Parathyroid adenoma (tissue), 2 donors: ENCODE measurements at regions not wholly inside any gene's neighbourhood (a gene's known extent, or its start where the extent isn't known, plus 50 kb on each side); places are given as distances from the start of the nearest gene placed in this dataset.

Source experiments
- H2AFZ ChIP-seq: fragments of 300-600 bp; sonication (generic); one replicate; pipeline ENCODE4 v1.7.0; 2017; ENCODE audit warnings: antibody characterized with exemption, mild to moderate bottlenecking
- H3K27ac ChIP-seq: fragments of 300-600 bp; sonication (generic); one replicate; pipeline ENCODE4 v1.7.0; 2017
- H3K27me3 ChIP-seq: fragments of 300-600 bp; sonication (generic); one replicate; pipeline ENCODE4 v1.7.0; 2017; ENCODE audit warnings: low read length; ENCODE audit not compliant: control insufficient read depth, insufficient read depth
- H3K36me3 ChIP-seq: fragments of 300-600 bp; sonication (generic); one replicate; pipeline ENCODE4 v1.7.0; 2017; ENCODE audit warnings: low read length; ENCODE audit not compliant: control insufficient read depth, insufficient read depth
- H3K4me1 ChIP-seq: fragments of 300-600 bp; sonication (generic); one replicate; pipeline ENCODE4 v1.7.0; 2017; ENCODE audit warnings: control low read depth
- H3K4me2 ChIP-seq: fragments of 300-600 bp; sonication (generic); one replicate; pipeline ENCODE4 v1.7.0; 2017; ENCODE audit warnings: low read length
- H3K4me3 ChIP-seq: fragments of 300-600 bp; sonication (generic); one replicate; pipeline ENCODE4 v1.7.0; 2017; ENCODE audit warnings: low read depth, low read length
- H3K79me2 ChIP-seq: fragments of 300-600 bp; sonication (generic); one replicate; pipeline ENCODE4 v1.7.0; 2017; ENCODE audit warnings: control low read depth
- H3K9ac ChIP-seq: fragments of 300-600 bp; sonication (generic); one replicate; pipeline ENCODE4 v1.7.0; 2017; ENCODE audit warnings: mild to moderate bottlenecking
- H3K9me3 ChIP-seq: fragments of 300-600 bp; sonication (generic); one replicate; pipeline ENCODE4 v1.7.0; 2017; ENCODE audit warnings: low read length; ENCODE audit not compliant: control insufficient read depth
- CTCF ChIP-seq: fragments of 300-600 bp; sonication (generic); IDR thresholded peaks from one replicate; pipeline ENCODE4 v1.7.0; 2017; ENCODE audit warnings: antibody characterized with exemption, mild to moderate bottlenecking
- donor health status: primary hyperparathyroidism.

- no peaks in the 10 kb centered on the region for H3K79me2 ChIP-seq
- H3K9ac ChIP-seq, result no peak overlapping the region
- H3K27me3 ChIP-seq, result no peaks in the 10 kb centered on the region
- no peaks in the 10 kb centered on the region for H3K36me3 ChIP-seq
- no peak overlapping the region for H3K4me3 ChIP-seq
- H3K27ac ChIP-seq, result no peak overlapping the region
- no peaks in the 10 kb centered on the region for H3K9me3 ChIP-seq
- no peak overlapping the region for H2AFZ ChIP-seq
- no peak for TF ChIP-seq CTCF
- H3K4me1 ChIP-seq, result peaks cover 4% of the 10 kb centered on the region
- H3K4me2 ChIP-seq, result no peak overlapping the region
These were observed 383.2 kb downstream of the TCERG1L start for GRCh38 chr10:130928306-130928705.

- Histone ChIP-seq H3K79me2 (no peaks in the 10 kb centered on the region), H3K27me3 (no peaks in the 10 kb centered on the region), H3K27ac (no peak overlapping the region)
These were observed 381.8 kb downstream of the TCERG1L start for GRCh38 chr10:130929422-130930325.

GRCh38 chr10:130930821-130931220 is 380.7 kb downstream of the TCERG1L start:
- H3K4me3 ChIP-seq, result no peak overlapping the region
- no peak overlapping the region for H2AFZ ChIP-seq
- H3K27ac ChIP-seq, result no peak overlapping the region
- H3K79me2 ChIP-seq, result no peaks in the 10 kb centered on the region
- H3K9me3 ChIP-seq, result no peaks in the 10 kb centered on the region
- TF ChIP-seq CTCF, result no peak
- no peaks in the 10 kb centered on the region for H3K36me3 ChIP-seq
- no peak overlapping the region for H3K4me2 ChIP-seq
- H3K4me1 ChIP-seq, result no peaks in the 10 kb centered on the region
- no peak overlapping the region for H3K9ac ChIP-seq
- peaks cover 3% of the 10 kb centered on the region for H3K27me3 ChIP-seq

More at GRCh38 chr10:130929422-130930325, 381.8 kb downstream of the TCERG1L start:
- Histone ChIP-seq H3K36me3 (no peaks in the 10 kb centered on the region), H3K4me1 (no peaks in the 10 kb centered on the region), H3K4me2 (no peak overlapping the region), H2AFZ (no peak overlapping the region), H3K4me3 (no peak overlapping the region), H3K9me3 (no peaks in the 10 kb centered on the region), H3K9ac (no peak overlapping the region)
- TF ChIP-seq CTCF, result no peak

- Histone ChIP-seq H3K9me3 (no peaks in the 10 kb centered on the region), H3K27me3 (peaks cover 3% of the 10 kb centered on the region), H3K27ac (no peak overlapping the region), H3K4me2 (no peak overlapping the region), H3K79me2 (no peaks in the 10 kb centered on the region), H2AFZ (no peak overlapping the region), H3K4me1 (no peaks in the 10 kb centered on the region), H3K36me3 (no peaks in the 10 kb centered on the region), H3K9ac (no peak overlapping the region), H3K4me3 (no peak overlapping the region)
- TF ChIP-seq CTCF, result no peak
These were observed 380.3 kb downstream of the TCERG1L start for GRCh38 chr10:130931256-130931655.
